Mesothelial cell of epicardium (in vitro differentiated cells): ENCODE measurements at regions not wholly inside any gene's neighbourhood (a gene's known extent, or its start where the extent isn't known, plus 50 kb on each side); places are given as distances from the start of the nearest gene placed in this dataset.

Source experiments
- DNase-seq, 2 experiments: peaks; one replicate each; pipeline ENCODE4 v3.0.0; 2021; ENCODE audit warnings: low spot score in 2 of 2; ENCODE audit not compliant: unreplicated experiment in 2 of 2
- H3K27ac Mint-ChIP-seq: 2 replicates; pipeline ENCODE4 v1.8.0; 2021; ENCODE audit warnings: mixed read lengths
- H3K27me3 Mint-ChIP-seq: 2 replicates; pipeline ENCODE4 v1.8.0; 2021; ENCODE audit warnings: low read depth, mixed read lengths
- H3K36me3 Mint-ChIP-seq: 2 replicates; pipeline ENCODE4 v1.8.0; 2021; ENCODE audit warnings: mixed read lengths
- H3K4me1 Mint-ChIP-seq: 2 replicates; pipeline ENCODE4 v1.8.0; 2021; ENCODE audit warnings: mixed read lengths
- H3K4me3 Mint-ChIP-seq: 2 replicates; pipeline ENCODE4 v1.8.0; 2021; ENCODE audit warnings: mild to moderate bottlenecking, moderate library complexity, mixed read lengths
- H3K9me3 Mint-ChIP-seq: 2 replicates; pipeline ENCODE4 v1.8.0; 2021; ENCODE audit warnings: mixed read lengths
- TF ChIP-seq, protein P1 (sequence below): fragments of 200-600 bp; sonication (generic); IDR thresholded peaks from one replicate; pipeline ENCODE4 v1.5.0; 2021; ENCODE audit warnings: antibody characterized with exemption; ENCODE audit not compliant: unreplicated experiment

- Mint-ChIP-seq H3K9me3 (no peaks in the 10 kb centered on the region), H3K36me3 (no peaks in the 10 kb centered on the region), H3K4me1 (no peaks in the 10 kb centered on the region), H3K27ac (no peak overlapping the region), H3K4me3 (no peak overlapping the region), H3K27me3 (peaks cover 52% of the 10 kb centered on the region)
- DNase-seq, result peak in 1 of 2 experiments; percentile 54
- TF ChIP-seq, protein P1, sequence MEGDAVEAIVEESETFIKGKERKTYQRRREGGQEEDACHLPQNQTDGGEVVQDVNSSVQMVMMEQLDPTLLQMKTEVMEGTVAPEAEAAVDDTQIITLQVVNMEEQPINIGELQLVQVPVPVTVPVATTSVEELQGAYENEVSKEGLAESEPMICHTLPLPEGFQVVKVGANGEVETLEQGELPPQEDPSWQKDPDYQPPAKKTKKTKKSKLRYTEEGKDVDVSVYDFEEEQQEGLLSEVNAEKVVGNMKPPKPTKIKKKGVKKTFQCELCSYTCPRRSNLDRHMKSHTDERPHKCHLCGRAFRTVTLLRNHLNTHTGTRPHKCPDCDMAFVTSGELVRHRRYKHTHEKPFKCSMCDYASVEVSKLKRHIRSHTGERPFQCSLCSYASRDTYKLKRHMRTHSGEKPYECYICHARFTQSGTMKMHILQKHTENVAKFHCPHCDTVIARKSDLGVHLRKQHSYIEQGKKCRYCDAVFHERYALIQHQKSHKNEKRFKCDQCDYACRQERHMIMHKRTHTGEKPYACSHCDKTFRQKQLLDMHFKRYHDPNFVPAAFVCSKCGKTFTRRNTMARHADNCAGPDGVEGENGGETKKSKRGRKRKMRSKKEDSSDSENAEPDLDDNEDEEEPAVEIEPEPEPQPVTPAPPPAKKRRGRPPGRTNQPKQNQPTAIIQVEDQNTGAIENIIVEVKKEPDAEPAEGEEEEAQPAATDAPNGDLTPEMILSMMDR, result peak; percentile 79
Measured at GRCh38 chr1:4585216-4585615, 69.2 kb upstream of the AJAP1 start.

- TF ChIP-seq, protein P1, result no peak
- Mint-ChIP-seq H3K9me3 (no peaks in the 10 kb centered on the region), H3K4me1 (no peaks in the 10 kb centered on the region)
Measured at GRCh38 chr1:4585705-4586104, 68.7 kb upstream of the AJAP1 start.

GRCh38 chr1:4586611-4587160 is 67.7 kb upstream of the AJAP1 start:
- Mint-ChIP-seq H3K4me1 (no peaks in the 10 kb centered on the region), H3K27ac (no peak overlapping the region), H3K36me3 (no peaks in the 10 kb centered on the region), H3K4me3 (no peak overlapping the region), H3K9me3 (no peaks in the 10 kb centered on the region), H3K27me3 (peaks cover 51% of the 10 kb centered on the region)
- TF ChIP-seq, protein P1, result no peak
- DNase-seq, result no peak

More at GRCh38 chr1:4585705-4586104, 68.7 kb upstream of the AJAP1 start:
- Mint-ChIP-seq H3K27me3 (peaks cover 48% of the 10 kb centered on the region), H3K27ac (no peak overlapping the region), H3K36me3 (no peaks in the 10 kb centered on the region), H3K4me3 (no peak overlapping the region)
- no peak for DNase-seq

- DNase-seq, result no peak
- Mint-ChIP-seq H3K4me3 (no peak overlapping the region), H3K36me3 (no peaks in the 10 kb centered on the region), H3K4me1 (no peaks in the 10 kb centered on the region), H3K9me3 (no peaks in the 10 kb centered on the region), H3K27me3 (peaks cover 53% of the 10 kb centered on the region), H3K27ac (no peak overlapping the region)
- TF ChIP-seq, protein P1, result no peak
Measured at GRCh38 chr1:4587721-4588120, 66.7 kb upstream of the AJAP1 start.

DNA sequence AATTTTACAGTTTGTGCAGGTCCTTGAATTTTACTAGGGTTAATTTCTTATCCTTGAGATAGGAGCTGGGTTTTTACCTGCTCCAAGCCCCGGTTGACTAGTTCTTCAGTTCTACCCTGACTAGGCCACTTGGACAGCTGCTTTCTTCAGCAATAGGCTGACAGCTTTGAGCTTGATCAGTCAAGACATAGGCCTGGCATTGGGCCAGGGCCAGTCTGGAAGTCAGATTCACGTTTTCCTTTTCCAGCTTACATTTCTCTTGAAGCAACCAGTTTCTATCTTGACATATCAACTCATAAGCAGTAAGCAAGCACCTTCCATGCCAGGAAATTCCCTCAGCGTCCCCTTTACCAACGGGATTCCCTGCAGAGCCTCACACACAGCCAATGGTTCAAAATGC is 63.7 kb upstream of the AJAP1 start:
- TF ChIP-seq, protein P1, result no peak
- Mint-ChIP-seq H3K4me1 (no peaks in the 10 kb centered on the region), H3K27ac (no peak overlapping the region), H3K27me3 (peaks cover 30% of the 10 kb centered on the region), H3K9me3 (no peaks in the 10 kb centered on the region), H3K36me3 (no peaks in the 10 kb centered on the region), H3K4me3 (no peak overlapping the region)
- no peak for DNase-seq

- Mint-ChIP-seq H3K4me1 (no peaks in the 10 kb centered on the region), H3K27ac (no peak overlapping the region), H3K36me3 (no peaks in the 10 kb centered on the region), H3K4me3 (no peak overlapping the region), H3K9me3 (no peaks in the 10 kb centered on the region), H3K27me3 (peaks cover 18% of the 10 kb centered on the region)
- TF ChIP-seq, protein P1, result no peak
- no peak for DNase-seq
Measured at GRCh38 chr1:4591926-4592325, 62.5 kb upstream of the AJAP1 start.
